Kidney capillary endothelial cell (primary cell): ENCODE measurements at regions not wholly inside any gene's neighbourhood (a gene's known extent, or its start where the extent isn't known, plus 50 kb on each side); places are given as distances from the start of the nearest gene placed in this dataset.

Experiments
- DNase-seq: peaks from one replicate; pipeline ENCODE4 v3.0.0-alpha.2; 2018; ENCODE audit warnings: low spot score

DNA sequence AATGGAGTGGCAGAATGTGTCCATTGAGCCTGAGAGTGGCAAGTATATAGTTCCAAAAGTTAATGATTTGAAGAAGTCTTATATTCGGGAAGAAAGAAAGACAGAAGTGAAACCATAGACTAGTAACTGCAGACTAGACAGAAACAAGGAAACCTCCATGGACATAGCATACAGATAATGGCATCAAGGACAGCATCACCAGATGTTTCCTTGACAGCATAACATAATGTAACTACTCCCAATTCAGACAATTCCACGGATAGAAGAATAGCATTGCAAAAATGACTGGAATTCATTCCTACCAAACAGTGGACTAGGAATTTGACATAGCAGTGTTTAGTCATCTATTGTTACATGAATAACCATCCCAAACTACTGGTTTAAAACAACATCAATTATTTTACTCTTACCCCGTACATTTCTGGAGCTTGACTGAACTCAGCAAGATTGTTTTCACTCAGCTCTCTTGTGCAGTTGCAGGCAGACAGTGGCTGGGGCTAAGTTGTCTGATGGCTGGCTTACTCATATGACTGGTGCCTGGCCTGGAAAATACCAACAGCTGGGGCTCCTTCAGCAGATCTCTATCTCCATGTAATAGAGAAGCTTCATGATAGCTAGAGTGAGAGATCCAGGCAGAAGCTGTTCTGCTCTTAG is 109.7 kb upstream of the GADL1 start:
- DNase-seq = peak; percentile 94

DNA sequence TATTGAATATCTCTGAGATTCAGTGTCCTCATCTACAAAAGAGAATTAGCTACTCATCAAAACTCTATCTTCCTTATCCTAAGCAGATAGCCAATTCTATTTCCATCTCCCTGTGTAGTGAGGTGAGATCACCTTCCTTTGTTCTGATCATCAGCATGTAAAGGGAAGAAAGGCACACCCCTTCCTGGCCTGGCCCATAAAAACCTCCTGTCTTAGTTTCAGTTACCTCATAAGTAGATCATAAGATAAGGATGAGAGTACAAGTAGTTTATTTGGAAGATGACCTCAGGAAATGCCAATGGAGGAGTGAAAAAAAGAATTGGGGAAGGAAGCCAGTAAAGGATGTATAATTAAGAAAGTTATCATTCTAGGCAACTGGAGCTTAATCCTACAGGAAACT is 114.5 kb upstream of the GADL1 start:
- no peak for DNase-seq

DNA sequence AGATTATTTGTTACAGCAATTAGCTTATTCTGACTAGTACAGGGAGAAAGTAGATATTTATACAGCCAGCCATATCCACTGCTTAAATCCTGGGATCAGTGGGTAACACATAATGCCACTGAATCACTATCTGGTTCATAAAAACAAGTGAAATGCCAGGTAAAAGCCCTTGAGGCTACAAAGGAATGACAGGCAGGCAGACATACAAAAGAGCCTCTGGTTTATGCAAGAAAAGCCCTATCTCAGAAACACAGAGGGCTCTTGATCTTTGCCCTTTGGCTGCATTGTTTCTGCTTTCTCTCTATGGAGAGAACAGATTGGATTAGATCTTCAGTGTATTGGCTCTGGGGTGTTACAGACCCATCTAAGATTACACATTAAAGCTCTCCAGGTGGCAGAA is 115.4 kb upstream of the GADL1 start:
- DNase-seq = no peak

DNA sequence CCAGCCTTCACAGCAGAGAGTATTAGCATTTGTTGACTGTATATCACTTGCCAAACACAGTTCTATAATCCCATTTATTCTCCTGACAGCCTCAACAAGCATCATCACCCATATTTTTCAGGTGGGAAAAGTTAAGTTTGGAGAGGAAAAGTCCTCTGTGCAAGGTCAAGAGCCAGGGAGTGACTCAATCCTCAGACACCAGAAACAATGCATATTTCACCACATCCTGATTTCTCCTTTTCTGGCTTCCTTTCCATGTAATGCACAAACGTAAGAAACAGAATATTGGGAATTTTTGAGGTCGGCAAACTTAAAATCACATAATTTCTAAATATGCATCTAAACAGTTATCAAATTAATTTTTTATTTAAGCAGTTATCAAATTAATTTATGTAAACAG is 116.0 kb upstream of the GADL1 start:
- peak; percentile 38 for DNase-seq

DNA sequence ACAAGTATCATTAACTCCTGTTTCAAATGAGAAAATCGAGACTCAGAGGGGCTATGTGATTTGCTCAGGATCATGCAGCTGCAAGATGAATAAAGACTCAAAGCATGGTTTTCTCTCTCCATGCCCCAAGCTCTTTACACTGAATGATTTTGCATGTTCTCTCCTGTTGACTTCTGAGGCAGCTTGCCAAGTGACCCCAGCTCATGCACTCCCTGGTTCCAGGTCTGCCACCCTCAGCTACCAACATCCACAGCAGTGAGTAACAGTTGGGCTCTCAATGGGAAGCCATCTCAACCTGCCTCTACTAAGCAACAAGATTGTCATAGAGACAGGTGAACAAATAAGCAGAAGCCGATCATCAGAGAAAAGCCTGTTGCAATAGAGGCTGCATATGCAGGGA is 116.9 kb upstream of the GADL1 start:
- no peak for DNase-seq

DNA sequence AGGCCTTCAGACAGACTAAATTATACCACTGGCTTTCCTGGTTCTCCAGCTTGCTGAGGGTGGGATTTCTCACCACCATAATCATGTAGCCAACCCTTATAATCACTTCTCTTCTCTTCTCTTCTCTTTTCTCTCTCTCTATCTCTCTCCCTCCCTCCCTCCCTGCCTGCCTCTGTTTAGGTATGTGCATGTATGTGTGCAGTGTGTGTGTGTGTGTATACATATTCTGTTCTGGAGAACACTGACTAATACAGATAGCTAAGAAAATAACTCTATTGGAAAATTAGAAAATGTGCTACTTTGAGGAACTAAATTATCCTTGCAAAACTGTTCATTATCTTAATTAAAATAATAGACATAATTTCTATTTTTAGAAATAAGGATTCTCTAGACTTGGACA is 118.6 kb upstream of the GADL1 start:
- DNase-seq = no peak

DNA sequence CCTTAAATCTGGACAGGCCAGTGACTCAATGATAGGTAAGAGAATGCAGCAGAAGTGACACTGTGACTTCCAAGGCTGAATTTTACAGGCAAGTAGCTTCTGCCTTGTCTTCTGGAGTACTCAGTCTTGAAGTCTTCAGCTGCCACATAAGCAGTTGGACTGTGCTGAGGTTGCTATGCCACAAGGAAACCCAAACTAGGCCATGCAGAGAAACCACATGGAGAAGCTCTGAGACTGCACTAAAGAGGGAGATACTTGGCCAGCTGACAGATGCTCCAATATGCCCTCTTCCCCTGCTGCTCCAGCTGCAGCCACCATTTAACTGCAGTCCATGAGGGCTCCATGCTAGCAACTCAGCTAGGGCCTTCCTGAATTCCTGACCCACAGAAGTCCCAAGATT is 119.4 kb upstream of the GADL1 start:
- no peak for DNase-seq

DNA sequence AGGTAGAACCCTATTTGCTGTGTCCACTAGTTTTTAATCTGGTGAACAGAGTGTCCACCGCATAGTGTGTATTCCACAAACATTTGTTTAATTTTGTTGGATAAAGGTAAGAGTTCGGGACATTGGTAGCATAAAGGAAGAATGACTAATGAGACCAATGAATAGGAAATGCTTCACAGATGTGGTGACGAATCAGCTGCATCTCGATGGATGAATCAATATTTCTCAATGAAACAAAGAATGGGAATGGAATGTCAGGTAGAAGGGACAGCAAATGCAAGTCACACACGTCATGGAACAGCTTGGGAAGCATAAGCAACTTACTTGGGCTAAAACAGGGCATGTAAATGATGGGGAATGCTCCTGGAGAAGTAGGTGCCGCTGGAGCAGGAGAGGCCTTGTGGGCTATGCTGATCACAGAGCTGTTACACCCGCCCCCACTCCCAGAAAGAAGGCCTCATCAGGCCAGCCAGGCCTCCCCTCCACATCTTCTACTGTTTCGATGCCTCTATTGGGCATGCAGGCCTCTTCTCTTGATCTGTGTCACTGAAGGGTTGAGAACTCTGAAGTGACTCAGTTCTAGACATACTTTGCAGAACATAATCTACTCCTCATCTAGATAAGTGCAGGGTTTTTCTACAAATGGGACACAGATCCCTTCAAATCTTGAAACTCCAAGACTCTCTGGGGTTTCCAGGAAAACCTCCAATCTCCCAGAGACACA is 120.0 kb upstream of the GADL1 start:
- DNase-seq = peak; percentile 81

DNA sequence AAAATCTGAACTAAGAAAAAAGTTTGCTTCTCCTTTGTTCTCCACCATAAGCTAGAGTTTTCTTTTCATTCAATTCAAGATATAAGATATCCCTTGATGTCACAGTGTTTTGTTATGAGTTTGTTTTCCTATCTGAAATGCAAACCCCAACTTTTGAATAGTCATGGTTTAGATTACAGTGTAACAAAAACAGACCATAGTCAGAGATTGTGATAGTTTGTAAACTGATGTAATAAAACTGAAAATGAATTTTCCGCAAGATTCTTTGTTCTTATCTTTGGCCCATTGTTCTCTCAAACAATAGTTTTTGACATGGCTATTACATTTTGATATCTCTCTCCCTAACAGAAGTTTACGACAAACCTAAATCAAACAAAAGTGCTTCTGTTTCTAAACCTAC is 121.7 kb upstream of the GADL1 start:
- DNase-seq = no peak

DNA sequence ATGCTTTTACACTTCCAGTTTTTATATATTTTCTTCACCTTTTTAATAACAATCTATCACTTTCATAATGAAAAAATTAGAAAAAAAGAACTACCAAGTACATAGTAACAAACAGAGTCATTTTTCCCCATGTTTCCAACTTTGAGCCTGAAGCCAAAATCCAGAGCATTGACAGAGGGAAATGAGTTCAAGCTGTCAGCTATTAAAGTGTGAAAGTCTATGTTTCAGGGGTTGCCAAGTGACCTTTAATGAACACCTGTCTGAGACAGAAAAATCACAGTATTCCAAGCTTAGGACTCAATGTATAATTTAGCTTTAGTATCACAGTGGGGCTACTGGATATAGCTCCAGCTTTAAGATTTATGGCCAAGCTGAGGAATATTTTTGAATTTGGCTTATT is 128.3 kb upstream of the GADL1 start:
- DNase-seq = no peak

DNA sequence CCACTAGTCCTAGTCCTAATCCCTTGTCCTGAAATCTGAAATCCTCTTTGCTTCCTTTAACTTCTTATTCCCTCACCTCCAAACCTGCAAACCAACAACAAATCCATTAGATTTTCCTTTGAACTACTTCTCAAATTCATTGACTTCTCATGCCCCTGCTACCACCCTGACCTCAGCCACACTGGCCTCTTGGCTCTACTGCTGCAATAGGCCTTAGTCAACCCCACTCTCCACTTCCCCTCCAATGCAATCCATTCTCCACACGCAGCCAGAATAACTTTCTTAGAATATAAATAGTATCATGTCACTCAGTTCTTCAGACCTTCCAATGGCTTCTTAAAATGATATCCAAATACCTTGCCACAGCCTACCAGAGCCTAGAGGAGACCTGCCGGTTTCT is 131.1 kb upstream of the GADL1 start:
- DNase-seq = no peak

DNA sequence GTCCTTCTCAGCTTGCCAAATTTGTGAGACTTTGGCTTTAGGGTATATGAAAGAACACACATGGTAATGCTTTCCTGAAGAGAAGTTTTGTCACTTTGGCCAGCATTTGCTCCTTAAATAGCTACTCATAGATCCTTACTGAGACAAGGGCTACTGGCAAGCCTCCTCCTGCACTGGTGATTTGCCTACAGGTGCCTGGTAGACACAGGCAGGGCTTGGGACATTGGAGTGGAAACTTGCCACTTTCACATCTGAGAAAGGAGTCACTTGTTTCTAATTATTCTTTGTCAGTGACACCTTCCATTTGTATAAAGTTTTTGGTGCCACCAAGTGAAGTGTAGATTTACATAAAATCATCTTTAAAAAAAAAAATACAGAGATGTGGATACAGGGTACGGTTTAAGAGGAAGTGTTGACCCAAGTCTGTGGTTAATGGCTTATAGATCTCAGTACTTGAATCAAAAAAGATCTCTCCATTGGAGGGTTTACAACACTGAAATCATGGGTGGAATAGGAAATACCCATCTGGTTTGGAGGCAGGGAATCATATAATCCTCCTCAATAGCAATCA is 132.8 kb upstream of the GADL1 start:
- no peak for DNase-seq

DNA sequence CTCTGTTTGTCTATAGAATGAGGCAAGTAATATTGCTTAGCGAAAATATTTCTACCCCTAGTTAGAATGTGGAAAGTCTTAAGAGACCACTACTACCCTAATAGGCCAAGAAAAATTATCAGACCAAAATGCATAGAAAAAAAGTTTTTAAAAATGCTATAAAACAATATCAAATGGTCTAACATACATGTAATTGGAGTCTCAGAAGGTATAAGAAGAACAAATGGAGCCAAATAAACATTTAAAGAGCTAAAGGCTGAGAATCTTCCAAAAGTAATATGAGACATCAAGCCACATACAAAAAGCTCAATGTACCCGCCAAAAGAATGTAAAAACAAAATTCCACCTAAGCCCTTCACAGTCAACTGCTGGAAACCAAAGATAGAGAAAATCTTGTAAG is 133.5 kb upstream of the GADL1 start:
- DNase-seq = no peak

DNA sequence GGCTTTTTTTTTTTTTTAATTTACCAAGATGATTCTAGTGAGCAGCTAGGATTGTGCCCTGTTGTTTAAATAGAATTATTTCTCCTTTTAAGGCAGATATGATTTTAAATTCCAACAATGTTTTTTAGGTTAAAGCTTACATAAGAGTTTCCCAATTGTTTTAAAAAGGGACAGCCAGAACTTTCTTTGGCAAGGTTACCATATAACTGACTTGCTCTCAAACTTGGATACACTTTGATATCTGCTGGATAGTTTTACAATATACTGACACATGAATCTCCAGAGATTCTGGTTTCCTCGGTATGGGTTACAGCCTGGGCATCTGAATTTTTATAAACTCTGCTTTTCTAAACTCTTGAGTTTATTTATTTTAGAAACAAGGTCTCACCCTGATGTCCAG is 134.3 kb upstream of the GADL1 start:
- DNase-seq = no peak

DNA sequence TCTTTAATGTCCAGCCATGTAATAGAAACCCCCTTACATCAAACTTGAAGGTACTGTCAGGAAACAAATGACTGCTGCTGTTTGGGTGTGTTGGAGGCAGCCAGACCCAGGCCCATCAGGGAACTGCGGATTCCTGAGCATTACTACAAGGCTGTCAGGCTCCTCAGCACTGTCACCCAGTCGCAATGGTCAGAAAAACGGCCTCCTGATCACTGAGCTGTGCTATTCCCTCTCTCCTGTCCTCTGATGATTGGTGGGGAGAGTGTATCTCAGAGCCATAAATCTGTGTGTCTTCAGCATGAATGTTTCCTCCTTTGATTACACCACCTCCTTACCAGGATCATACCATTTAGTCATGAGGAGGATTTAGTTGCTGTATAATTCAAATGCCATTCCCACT is 135.2 kb upstream of the GADL1 start:
- DNase-seq = no peak

DNA sequence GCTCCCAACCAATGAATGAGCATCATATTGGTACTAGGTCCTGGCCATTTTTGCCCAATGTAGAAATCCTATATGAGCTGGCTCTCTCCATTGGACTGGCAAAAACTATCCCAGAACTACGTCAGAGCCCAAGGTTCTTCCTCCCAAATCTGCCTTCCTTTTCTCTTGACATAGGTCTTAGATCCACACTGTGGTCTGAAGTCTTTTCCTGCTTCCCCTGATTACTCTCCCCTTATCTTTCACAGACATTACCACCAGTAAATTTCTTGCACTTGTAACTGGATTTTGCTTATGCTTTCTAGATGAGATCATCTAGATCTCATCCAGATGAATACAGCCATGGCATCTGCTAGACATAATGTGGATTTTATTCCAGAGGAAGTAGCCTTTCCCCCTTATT is 141.2 kb upstream of the GADL1 start:
- DNase-seq = no peak

DNA sequence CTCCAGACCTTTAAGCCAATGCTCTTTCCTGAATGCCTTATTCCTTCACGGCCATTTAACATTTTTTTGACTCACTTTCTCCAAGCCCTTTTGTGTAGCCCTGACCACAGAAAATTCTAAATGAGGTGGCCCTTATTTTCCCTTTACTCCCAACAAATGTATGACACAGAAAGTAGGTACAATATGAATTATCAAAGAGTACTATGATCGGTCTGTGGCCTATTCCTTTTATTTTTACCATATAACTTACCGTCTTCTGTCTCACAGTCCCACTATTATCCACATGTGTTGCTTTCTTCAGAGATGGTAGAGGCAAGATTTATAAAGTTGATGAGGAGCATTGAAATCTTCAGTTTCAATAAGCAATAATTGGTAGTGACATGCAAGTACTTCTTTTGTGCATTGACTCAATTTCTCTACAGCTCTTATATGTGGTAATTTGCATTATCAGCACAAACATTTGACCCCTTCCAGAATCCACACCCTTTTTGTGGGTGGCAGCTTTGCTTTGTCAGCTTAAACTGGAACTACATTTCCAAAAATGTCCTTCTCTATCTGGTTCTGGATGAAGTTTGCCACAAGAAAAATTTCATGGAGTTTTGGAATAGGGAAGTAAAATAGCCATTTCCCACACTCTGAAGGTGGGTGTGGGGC is 143.8 kb upstream of the GADL1 start:
- no peak for DNase-seq

DNA sequence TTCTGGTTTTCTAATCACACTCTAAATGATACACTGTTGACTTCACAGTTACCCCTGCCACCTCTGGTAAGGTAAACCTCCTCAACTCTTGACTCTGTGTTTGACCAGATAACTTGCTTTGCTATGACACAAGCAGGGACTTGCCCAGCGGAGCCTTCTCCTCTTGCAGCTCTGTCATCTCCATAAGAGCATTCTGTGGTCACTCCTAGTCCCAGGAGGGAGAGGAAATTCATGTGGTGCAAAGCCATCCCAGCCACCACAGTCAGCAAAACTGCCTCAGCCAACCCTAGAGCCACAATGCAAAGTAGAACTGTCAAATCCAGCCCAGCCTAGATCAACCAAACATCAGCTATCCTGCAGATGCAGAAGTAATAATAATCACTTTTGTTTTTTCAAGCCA is 144.7 kb upstream of the GADL1 start:
- DNase-seq = no peak

DNA sequence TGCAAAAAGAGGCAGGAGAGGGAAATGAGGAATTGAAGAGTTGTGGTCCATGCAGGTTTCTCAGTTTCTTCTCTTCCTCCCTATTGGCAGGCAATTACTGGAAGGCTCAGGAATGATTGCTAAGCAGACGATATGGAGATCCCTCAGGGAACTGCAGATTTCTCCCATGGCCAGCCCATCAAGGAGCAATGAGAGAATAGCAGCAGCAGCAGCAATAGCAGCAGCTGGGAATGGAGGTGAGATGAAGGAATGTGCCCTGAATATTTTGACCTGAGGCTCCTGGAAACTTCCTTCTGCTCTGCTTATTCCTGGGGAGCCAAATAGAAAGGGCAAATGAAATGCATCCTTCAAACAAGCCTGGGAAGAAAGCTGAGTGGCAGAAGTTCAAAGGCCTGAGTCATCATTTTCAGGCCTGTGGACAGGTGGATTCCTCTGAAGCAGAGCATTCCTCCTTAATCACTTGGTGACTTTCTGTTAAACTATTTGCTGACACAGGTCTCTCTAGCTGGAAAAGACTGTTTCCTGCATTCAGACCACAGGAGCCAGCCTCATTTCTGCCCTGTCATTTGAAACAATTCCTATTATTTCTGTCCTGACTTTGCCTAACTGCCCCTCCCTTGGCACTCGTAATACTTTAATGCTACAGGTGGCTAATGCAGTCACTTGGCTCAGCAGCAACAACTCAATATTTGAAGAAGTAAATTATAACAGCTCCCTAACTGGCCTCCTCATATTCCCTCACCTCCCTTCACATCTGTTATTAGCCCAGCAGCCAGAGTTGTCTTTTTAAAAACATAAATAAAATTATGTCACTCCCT is 146.9 kb upstream of the GADL1 start:
- DNase-seq = peak; percentile 83

DNA sequence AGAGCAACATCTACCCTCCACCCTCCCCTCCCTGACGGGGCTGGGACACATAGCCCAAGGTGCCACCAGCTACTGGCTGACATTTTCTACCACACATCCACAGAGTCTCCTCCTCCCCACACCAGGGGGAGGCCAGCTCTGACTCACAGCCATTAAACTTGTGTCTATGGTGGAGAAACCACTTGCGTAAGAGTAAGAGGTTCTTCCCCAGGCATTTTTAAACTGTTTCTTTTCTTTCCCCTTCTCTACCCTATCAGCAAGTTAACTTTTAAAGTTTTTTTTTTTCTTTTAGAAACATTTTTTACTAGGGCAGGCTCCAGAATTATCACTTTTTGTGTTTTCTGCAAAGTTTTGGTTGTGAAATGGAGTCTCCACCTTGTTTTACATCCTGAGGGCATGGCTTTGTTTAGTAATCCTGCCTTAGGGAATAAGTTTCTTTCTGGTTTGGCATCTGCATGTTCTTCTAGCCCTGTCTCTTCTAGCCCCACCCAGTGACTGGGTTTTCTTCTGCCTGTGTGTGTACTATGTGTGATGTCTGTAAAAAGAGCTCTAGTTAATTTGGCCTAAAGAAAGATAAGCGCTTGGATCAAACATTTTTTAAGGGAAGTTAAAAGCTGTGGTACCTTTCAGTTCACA is 148.8 kb upstream of the GADL1 start:
- no peak for DNase-seq

DNA sequence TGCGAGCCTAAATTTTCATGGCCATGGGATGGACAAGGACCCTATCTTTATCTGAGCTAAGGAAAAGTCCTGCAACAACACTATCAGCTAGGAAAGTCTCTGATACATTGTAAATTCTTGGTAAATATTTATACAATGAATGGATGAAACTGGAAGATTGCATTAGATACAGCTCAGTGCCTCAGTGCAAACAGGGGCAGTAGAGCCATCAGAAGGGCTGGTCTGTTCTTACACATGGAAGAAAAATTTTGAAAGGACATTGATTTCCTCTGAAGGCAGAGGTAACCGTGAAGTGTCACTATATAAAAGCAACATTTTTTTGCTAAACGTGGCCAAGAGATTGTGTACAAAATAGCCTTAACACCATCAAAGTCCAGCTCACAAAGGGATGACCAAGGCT is 153.2 kb upstream of the GADL1 start:
- DNase-seq = no peak

DNA sequence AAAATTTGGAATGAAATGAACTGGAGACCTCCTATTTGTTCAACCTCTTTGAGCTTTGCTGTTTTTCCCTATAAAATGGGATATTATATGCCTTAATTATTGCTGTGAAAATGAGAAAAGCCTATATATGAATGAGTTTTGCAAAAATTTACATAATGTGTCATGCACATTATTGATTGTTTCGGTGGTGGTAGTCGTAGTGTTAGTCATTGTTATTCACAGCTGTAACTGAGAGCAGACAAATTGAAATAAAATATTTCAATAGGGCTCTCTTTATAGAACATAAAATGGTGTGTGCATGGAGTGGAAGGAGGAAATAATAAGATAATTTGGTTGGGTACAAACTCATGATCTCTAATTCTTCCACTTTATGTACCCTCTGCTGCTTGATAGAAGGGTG is 153.7 kb upstream of the GADL1 start:
- no peak for DNase-seq
